ENCODE measurements at regions not wholly inside any gene's neighbourhood (a gene's known extent, or its start where the extent isn't known, plus 50 kb on each side); places are given as distances from the start of the nearest gene placed in this dataset.

DNA sequence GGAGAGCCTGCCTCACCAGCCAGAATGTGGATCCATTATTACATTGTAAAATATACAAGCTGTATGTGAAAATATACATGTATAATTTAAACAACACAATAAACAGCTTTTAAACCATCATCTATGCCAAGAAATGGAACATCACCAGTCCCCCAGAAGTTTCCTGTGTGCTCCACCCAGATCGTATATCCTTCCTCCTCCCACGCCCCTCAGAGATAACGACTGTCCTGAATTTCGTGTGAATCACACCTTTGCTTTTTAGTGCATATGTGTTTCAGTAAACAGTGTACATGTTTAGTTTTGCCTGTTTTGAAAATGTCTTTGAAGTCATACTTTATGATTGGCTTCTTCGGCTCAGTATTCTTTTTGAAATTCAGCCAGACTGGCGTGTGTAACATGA lies 134.6 kb upstream of the MYO10 start (continued):
- TF ChIP-seq, protein P1, sequence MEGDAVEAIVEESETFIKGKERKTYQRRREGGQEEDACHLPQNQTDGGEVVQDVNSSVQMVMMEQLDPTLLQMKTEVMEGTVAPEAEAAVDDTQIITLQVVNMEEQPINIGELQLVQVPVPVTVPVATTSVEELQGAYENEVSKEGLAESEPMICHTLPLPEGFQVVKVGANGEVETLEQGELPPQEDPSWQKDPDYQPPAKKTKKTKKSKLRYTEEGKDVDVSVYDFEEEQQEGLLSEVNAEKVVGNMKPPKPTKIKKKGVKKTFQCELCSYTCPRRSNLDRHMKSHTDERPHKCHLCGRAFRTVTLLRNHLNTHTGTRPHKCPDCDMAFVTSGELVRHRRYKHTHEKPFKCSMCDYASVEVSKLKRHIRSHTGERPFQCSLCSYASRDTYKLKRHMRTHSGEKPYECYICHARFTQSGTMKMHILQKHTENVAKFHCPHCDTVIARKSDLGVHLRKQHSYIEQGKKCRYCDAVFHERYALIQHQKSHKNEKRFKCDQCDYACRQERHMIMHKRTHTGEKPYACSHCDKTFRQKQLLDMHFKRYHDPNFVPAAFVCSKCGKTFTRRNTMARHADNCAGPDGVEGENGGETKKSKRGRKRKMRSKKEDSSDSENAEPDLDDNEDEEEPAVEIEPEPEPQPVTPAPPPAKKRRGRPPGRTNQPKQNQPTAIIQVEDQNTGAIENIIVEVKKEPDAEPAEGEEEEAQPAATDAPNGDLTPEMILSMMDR (IDR thresholded peaks at IDR 0.05 in 2 of 3, conservative IDR thresholded peaks at IDR 0.05 in 1 of 3; ENCODE audit: borderline replicate concordance in 1 of 3, insufficient read depth in 1 of 3, low read depth in 2 of 3, low read length in 2 of 3): no peak
- TF ChIP-seq, protein P2, sequence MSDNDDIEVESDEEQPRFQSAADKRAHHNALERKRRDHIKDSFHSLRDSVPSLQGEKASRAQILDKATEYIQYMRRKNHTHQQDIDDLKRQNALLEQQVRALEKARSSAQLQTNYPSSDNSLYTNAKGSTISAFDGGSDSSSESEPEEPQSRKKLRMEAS (IDR thresholded peaks at IDR 0.05): no peak
- TF ChIP-seq CBX3 (IDR thresholded peaks at IDR 0.05; ENCODE audit: low read depth) (no peak), ZFX (IDR thresholded peaks at IDR 0.05) (no peak), FOSL1 (IDR thresholded peaks at IDR 0.05; ENCODE audit: low read depth) (no peak)

DNA sequence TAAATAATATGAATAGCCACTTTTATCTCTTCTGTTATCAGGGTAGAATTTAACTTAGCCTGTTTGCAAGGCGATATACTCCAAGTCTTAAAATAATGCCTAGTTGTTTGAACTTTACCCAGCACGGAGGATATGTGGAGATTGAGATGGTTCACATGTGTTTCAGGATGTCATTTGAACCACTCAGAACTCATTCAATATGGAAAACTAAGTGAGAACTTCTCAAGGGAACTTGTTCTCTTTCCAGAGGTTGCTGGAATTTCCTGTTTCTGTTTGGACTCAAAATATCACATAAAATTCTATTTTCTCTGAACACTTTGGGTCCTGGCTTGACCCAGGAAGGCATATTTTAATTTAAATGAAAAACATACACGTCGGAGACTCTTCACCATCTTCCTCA lies 139.1 kb upstream of the MYO10 start:
- no peaks in the 10 kb centered on the region for H3K9me2 ChIP-seq (ENCODE audit: insufficient read depth)
- no peak overlapping the region for H3K9ac ChIP-seq (ENCODE audit: low read length)
- H3K4me1 ChIP-seq (ENCODE audit: control insufficient read depth in 1 of 2, insufficient read depth in 2 of 2, low read length in 2 of 2): peaks cover 1 to 5% of the 10 kb centered on the region in 2 experiments; a peak in 3 of 4 replicates
- no TSS peak for BruUV-seq (replicated peaks)
- ChIA-PET CTCF (no interaction called here), POLR2A (no interaction called here), RAD21 (ENCODE audit: low non-redundant PET in 1 of 2, low total read pairs in 2 of 2, uncharacterized antibody in 2 of 2, unreplicated experiment in 2 of 2) (no interaction called here)
- H3K4me2 ChIP-seq (ENCODE audit: low read length): no peak overlapping the region
- no peaks in the 10 kb centered on the region for H3K79me2 ChIP-seq (ENCODE audit: insufficient read depth, low read length)
- no peaks in the 10 kb centered on the region for H3K36me3 ChIP-seq (ENCODE audit: control insufficient read depth in 1 of 2, insufficient read depth in 2 of 2, low read length in 2 of 2)
- no peaks in the 10 kb centered on the region for H4K20me1 ChIP-seq (ENCODE audit: insufficient read depth)
- DNase-seq (ENCODE audit: low read depth, low spot score) (no peak), ATAC-seq (no peak)
- no peak overlapping the region for H3K27ac ChIP-seq (ENCODE audit: low read depth, low read length)
- no peak overlapping the region for H3K4me3 ChIP-seq (replicated peaks in 1 of 2; ENCODE audit: low read depth in 1 of 2, low read length in 2 of 2)
- H3K27me3 ChIP-seq (ENCODE audit: insufficient read depth, low read length): no peaks in the 10 kb centered on the region
- H2AFZ ChIP-seq (ENCODE audit: low read depth, low read length, poor library complexity, severe bottlenecking): no peak overlapping the region
- no peaks in the 10 kb centered on the region for H3K9me3 ChIP-seq (ENCODE audit: control insufficient read depth in 1 of 2, insufficient read depth in 1 of 2, low read depth in 1 of 2, low read length in 2 of 2)
- intact Hi-C loops (cut with micrococcal nuclease): no loop called here
- no peak for TF ChIP-seq CBX3 (IDR thresholded peaks at IDR 0.05; ENCODE audit: low read depth)
- TF ChIP-seq ELF1 (IDR thresholded peaks at IDR 0.05; ENCODE audit: borderline replicate concordance, low read depth): no peak
- TF ChIP-seq JUND (IDR thresholded peaks at IDR 0.05): no peak
- TF ChIP-seq, protein P1 (IDR thresholded peaks at IDR 0.05 in 2 of 3, conservative IDR thresholded peaks at IDR 0.05 in 1 of 3; ENCODE audit: borderline replicate concordance in 1 of 3, insufficient read depth in 1 of 3, low read depth in 2 of 3, low read length in 2 of 3): no peak
- TF ChIP-seq CEBPB (IDR thresholded peaks at IDR 0.05; ENCODE audit: low read depth): no peak
- TF ChIP-seq, protein P2 (IDR thresholded peaks at IDR 0.05): no peak
- no peak for TF ChIP-seq ZFX (IDR thresholded peaks at IDR 0.05)
- TF ChIP-seq RAD21 (IDR thresholded peaks at IDR 0.05; ENCODE audit: low read depth): no peak
- TF ChIP-seq, protein P3, sequence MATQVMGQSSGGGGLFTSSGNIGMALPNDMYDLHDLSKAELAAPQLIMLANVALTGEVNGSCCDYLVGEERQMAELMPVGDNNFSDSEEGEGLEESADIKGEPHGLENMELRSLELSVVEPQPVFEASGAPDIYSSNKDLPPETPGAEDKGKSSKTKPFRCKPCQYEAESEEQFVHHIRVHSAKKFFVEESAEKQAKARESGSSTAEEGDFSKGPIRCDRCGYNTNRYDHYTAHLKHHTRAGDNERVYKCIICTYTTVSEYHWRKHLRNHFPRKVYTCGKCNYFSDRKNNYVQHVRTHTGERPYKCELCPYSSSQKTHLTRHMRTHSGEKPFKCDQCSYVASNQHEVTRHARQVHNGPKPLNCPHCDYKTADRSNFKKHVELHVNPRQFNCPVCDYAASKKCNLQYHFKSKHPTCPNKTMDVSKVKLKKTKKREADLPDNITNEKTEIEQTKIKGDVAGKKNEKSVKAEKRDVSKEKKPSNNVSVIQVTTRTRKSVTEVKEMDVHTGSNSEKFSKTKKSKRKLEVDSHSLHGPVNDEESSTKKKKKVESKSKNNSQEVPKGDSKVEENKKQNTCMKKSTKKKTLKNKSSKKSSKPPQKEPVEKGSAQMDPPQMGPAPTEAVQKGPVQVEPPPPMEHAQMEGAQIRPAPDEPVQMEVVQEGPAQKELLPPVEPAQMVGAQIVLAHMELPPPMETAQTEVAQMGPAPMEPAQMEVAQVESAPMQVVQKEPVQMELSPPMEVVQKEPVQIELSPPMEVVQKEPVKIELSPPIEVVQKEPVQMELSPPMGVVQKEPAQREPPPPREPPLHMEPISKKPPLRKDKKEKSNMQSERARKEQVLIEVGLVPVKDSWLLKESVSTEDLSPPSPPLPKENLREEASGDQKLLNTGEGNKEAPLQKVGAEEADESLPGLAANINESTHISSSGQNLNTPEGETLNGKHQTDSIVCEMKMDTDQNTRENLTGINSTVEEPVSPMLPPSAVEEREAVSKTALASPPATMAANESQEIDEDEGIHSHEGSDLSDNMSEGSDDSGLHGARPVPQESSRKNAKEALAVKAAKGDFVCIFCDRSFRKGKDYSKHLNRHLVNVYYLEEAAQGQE (IDR thresholded peaks at IDR 0.05; ENCODE audit: low read depth): no peak
- no peak for TF ChIP-seq EGR1 (IDR thresholded peaks at IDR 0.05; ENCODE audit: low read depth)
- TF ChIP-seq ZNF274 (IDR thresholded peaks at IDR 0.05; ENCODE audit: low read depth, low read length): no peak
- TF ChIP-seq SRF (IDR thresholded peaks at IDR 0.05; ENCODE audit: low read depth): no peak
- no peak for TF ChIP-seq EZH2 (IDR thresholded peaks at IDR 0.05)
- TF ChIP-seq EZH2phosphoT487 (IDR thresholded peaks at IDR 0.05; ENCODE audit: borderline replicate concordance): no peak
- TF ChIP-seq YY1 (IDR thresholded peaks at IDR 0.05; ENCODE audit: extremely low read depth, insufficient replicate concordance, low read depth, low read length): no peak
- TF ChIP-seq SIN3A (IDR thresholded peaks at IDR 0.05; ENCODE audit: low read depth): no peak
- TF ChIP-seq TCF7L2 (IDR thresholded peaks at IDR 0.05; ENCODE audit: borderline replicate concordance, extremely low read depth, insufficient read depth, insufficient read length): no peak
